PC-9 (cell line): ENCODE measurements at regions not wholly inside any gene's neighbourhood (a gene's known extent, or its start where the extent isn't known, plus 50 kb on each side); places are given as distances from the start of the nearest gene placed in this dataset.

Experiments used
- EZH2 ChIP-seq: fragments of 200-600 bp; sonication (generic); IDR thresholded peaks from 2 replicates; pipeline ENCODE4 v1.8.0; 2017; ENCODE audit warnings: antibody characterized with exemption, low read depth
- TF ChIP-seq, protein P1 (sequence below): fragments of 200-600 bp; sonication (generic); conservative IDR thresholded peaks from 2 replicates; pipeline ENCODE4 v1.6.1; 2017; ENCODE audit warnings: mixed run types, antibody characterized with exemption, mild to moderate bottlenecking, moderate library complexity

DNA sequence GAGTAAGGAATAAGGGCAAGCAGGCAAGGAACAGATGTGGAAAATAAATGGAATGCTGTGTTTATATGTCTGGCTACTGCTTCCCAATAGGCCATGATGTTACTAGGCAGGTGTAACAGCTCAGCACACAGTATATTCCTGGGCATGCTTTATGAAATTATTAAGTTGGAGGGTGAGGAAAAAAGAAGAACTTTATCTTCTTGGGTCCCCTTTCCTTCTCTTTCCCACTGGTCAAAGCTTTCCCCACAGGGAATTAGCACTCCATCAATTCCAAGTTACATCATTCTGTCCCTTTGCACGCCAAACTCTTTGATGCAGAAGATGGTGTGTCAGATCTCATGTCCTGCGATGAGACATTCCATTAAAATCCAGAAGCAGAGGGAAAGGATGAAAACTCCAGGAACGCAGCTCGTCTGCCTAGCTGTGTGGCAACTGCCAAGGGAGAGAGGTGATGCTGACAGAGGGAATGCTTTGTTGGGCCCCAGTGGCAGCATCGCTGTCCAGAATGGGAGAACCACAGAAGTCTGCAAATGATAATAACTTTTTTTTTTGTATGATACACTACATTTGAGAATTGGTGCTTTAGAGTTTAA is 447.3 kb upstream of the ARRDC3 start:
- TF ChIP-seq, protein P1, sequence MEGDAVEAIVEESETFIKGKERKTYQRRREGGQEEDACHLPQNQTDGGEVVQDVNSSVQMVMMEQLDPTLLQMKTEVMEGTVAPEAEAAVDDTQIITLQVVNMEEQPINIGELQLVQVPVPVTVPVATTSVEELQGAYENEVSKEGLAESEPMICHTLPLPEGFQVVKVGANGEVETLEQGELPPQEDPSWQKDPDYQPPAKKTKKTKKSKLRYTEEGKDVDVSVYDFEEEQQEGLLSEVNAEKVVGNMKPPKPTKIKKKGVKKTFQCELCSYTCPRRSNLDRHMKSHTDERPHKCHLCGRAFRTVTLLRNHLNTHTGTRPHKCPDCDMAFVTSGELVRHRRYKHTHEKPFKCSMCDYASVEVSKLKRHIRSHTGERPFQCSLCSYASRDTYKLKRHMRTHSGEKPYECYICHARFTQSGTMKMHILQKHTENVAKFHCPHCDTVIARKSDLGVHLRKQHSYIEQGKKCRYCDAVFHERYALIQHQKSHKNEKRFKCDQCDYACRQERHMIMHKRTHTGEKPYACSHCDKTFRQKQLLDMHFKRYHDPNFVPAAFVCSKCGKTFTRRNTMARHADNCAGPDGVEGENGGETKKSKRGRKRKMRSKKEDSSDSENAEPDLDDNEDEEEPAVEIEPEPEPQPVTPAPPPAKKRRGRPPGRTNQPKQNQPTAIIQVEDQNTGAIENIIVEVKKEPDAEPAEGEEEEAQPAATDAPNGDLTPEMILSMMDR: no peak
- no peak for TF ChIP-seq EZH2
